ENCODE measurements at regions not wholly inside any gene's neighbourhood (a gene's known extent, or its start where the extent isn't known, plus 50 kb on each side); places are given as distances from the start of the nearest gene placed in this dataset.
"Not testable (repeated sequence)": the region's sequence is repeated elsewhere in the genome, so short reads cannot be mapped to it uniquely, and the experiment has no call there.

DNA sequence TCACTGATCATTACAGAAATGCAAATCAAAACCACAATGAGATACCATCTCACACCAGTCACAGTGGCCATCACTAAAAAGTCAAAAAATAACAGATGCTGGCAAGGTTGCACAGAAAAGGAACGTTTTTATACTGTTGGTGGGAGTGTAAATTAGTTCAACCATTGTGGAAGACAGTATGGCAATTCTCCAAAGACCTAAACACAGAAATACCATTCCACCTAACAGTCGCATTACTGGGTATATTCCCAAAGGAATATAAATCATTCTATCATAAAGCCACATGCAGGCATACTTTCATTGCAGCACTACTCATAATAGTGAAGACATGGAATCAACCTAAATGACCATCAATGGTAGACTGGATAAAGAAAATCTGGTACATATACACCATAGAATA, 83.2 kb upstream of the ARID5B start:
- H3K4me3 ChIP-seq (ENCODE audit: insufficient read depth, low read length, poor library complexity, severe bottlenecking); H3K9ac ChIP-seq (ENCODE audit: low read length); H4K20me1 ChIP-seq (ENCODE audit: low read depth, low read length); H3K27me3 ChIP-seq (ENCODE audit: low read length); H2AFZ ChIP-seq (ENCODE audit: low read depth, low read length, severe bottlenecking); H3K9me3 ChIP-seq (ENCODE audit: insufficient read depth, low read length); H3K4me2 ChIP-seq (ENCODE audit: low read depth, low read length, poor library complexity, severe bottlenecking); H3K9me2 ChIP-seq (replicated peaks; ENCODE audit: insufficient read depth, low read length); H3K36me3 ChIP-seq (ENCODE audit: low read length); H3F3A ChIP-seq (ENCODE audit: insufficient read depth); H3K79me2 ChIP-seq (ENCODE audit: insufficient read depth, low read length); H3K27ac ChIP-seq (ENCODE audit: low read depth, low read length): not testable (repeated sequence)

GRCh38 chr10:61819208-61819607, 82.3 kb upstream of the ARID5B start:
- TF ChIP-seq CTCF (IDR thresholded peaks at IDR 0.05; ENCODE audit: insufficient read depth, low read length, poor library complexity, severe bottlenecking) (no peak), EZH2phosphoT487 (conservative IDR thresholded peaks at IDR 0.05; ENCODE audit: low read length) (no peak)
- Histone ChIP-seq H3K27ac (ENCODE audit: low read depth, low read length) (no peak overlapping the region), H3K79me2 (ENCODE audit: insufficient read depth, low read length) (no peaks in the 10 kb centered on the region), H3K4me2 (ENCODE audit: low read depth, low read length, poor library complexity, severe bottlenecking) (no peak overlapping the region), H3K36me3 (ENCODE audit: low read length) (no peaks in the 10 kb centered on the region), H3K4me3 (ENCODE audit: insufficient read depth, low read length, poor library complexity, severe bottlenecking) (no peak overlapping the region), H3K9ac (ENCODE audit: low read length) (no peak overlapping the region), H3K9me2 (replicated peaks; ENCODE audit: insufficient read depth, low read length) (no peaks in the 10 kb centered on the region), H2AFZ (ENCODE audit: low read depth, low read length, severe bottlenecking) (no peak overlapping the region), H3K9me3 (ENCODE audit: insufficient read depth, low read length) (no peaks in the 10 kb centered on the region), H3F3A (ENCODE audit: insufficient read depth) (no peaks in the 10 kb centered on the region), H3K27me3 (ENCODE audit: low read length) (no peaks in the 10 kb centered on the region), H4K20me1 (ENCODE audit: low read depth, low read length) (no peaks in the 10 kb centered on the region)

- Histone ChIP-seq H3K9me3 (ENCODE audit: insufficient read depth, low read length) (no peaks in the 10 kb centered on the region), H3F3A (ENCODE audit: insufficient read depth) (no peaks in the 10 kb centered on the region), H3K4me2 (ENCODE audit: low read depth, low read length, poor library complexity, severe bottlenecking) (no peak overlapping the region), H4K20me1 (ENCODE audit: low read depth, low read length) (no peaks in the 10 kb centered on the region), H3K9ac (ENCODE audit: low read length) (no peak overlapping the region), H3K27ac (ENCODE audit: low read depth, low read length) (no peak overlapping the region), H2AFZ (ENCODE audit: low read depth, low read length, severe bottlenecking) (no peak overlapping the region), H3K4me3 (ENCODE audit: insufficient read depth, low read length, poor library complexity, severe bottlenecking) (no peak overlapping the region), H3K36me3 (ENCODE audit: low read length) (no peaks in the 10 kb centered on the region), H3K9me2 (replicated peaks; ENCODE audit: insufficient read depth, low read length) (no peaks in the 10 kb centered on the region), H3K79me2 (ENCODE audit: insufficient read depth, low read length) (no peaks in the 10 kb centered on the region), H3K27me3 (ENCODE audit: low read length) (no peaks in the 10 kb centered on the region)
- TF ChIP-seq CTCF (IDR thresholded peaks at IDR 0.05; ENCODE audit: insufficient read depth, low read length, poor library complexity, severe bottlenecking) = no peak
- TF ChIP-seq EZH2phosphoT487 (conservative IDR thresholded peaks at IDR 0.05; ENCODE audit: low read length) = no peak
Measured at GRCh38 chr10:61821153-61821552, 80.3 kb upstream of the ARID5B start.

- no peaks in the 10 kb centered on the region for H3K79me2 ChIP-seq (ENCODE audit: insufficient read depth, low read length)
- H3F3A ChIP-seq (ENCODE audit: insufficient read depth) = no peaks in the 10 kb centered on the region
- no peak overlapping the region for H2AFZ ChIP-seq (ENCODE audit: low read depth, low read length, severe bottlenecking)
- TF ChIP-seq CTCF (IDR thresholded peaks at IDR 0.05; ENCODE audit: insufficient read depth, low read length, poor library complexity, severe bottlenecking) (no peak), EZH2phosphoT487 (conservative IDR thresholded peaks at IDR 0.05; ENCODE audit: low read length) (no peak)
- no peak overlapping the region for H3K9ac ChIP-seq (ENCODE audit: low read length)
- no peaks in the 10 kb centered on the region for H3K9me2 ChIP-seq (replicated peaks; ENCODE audit: insufficient read depth, low read length)
- no peaks in the 10 kb centered on the region for H3K27me3 ChIP-seq (ENCODE audit: low read length)
- H3K4me3 ChIP-seq (ENCODE audit: insufficient read depth, low read length, poor library complexity, severe bottlenecking) = no peak overlapping the region
- H3K4me2 ChIP-seq (ENCODE audit: low read depth, low read length, poor library complexity, severe bottlenecking) = no peak overlapping the region
- H3K36me3 ChIP-seq (ENCODE audit: low read length) = no peaks in the 10 kb centered on the region
- no peaks in the 10 kb centered on the region for H4K20me1 ChIP-seq (ENCODE audit: low read depth, low read length)
- H3K9me3 ChIP-seq (ENCODE audit: insufficient read depth, low read length) = no peaks in the 10 kb centered on the region
- no peak overlapping the region for H3K27ac ChIP-seq (ENCODE audit: low read depth, low read length)
Measured at GRCh38 chr10:61821693-61822092, 79.8 kb upstream of the ARID5B start.
